Skin of body (tissue), 1 donor: ENCODE measurements at regions not wholly inside any gene's neighbourhood (a gene's known extent, or its start where the extent isn't known, plus 50 kb on each side); places are given as distances from the start of the nearest gene placed in this dataset.
"Not testable (repeated sequence)": the region's sequence is repeated elsewhere in the genome, so short reads cannot be mapped to it uniquely, and the experiment has no call there.

Experiments
- DNase-seq: peaks from one replicate; lab custom pipeline; 2025; lab: John Stamatoyannopoulos, UW

GRCh38 chr10:108980869-108981268, 942.4 kb downstream of the XPNPEP1 start:
- no peak for DNase-seq

- no peak for DNase-seq
Observed at GRCh38 chr10:108975459-108976058, 947.8 kb downstream of the XPNPEP1 start.

GRCh38 chr10:108970016-108970415, 953.3 kb downstream of the XPNPEP1 start:
- DNase-seq, result no peak

GRCh38 chr10:108966411-108966810, 956.9 kb downstream of the XPNPEP1 start:
- DNase-seq, result no peak

GRCh38 chr10:108966005-108966404, 957.3 kb downstream of the XPNPEP1 start:
- no peak for DNase-seq

GRCh38 chr10:108962172-108962571, 961.1 kb downstream of the XPNPEP1 start:
- no peak for DNase-seq

- no peak for DNase-seq
Observed at GRCh38 chr10:108957681-108958080, 965.6 kb downstream of the XPNPEP1 start.

- no peak for DNase-seq
Observed at GRCh38 chr10:108956149-108956548, 967.2 kb downstream of the XPNPEP1 start.

- not testable (repeated sequence) for DNase-seq
Observed at GRCh38 chr10:108920029-108920428, 1003.3 kb downstream of the XPNPEP1 start.

GRCh38 chr10:108913300-108913699, 1010.0 kb downstream of the XPNPEP1 start:
- no peak for DNase-seq

GRCh38 chr10:108911814-108912541, 1011.3 kb downstream of the XPNPEP1 start:
- no peak for DNase-seq

- DNase-seq, result no peak
Observed at GRCh38 chr10:108908096-108908495, 1015.2 kb downstream of the XPNPEP1 start.

GRCh38 chr10:108905821-108906220, 1017.5 kb downstream of the XPNPEP1 start:
- no peak for DNase-seq

- DNase-seq, result no peak
Observed at GRCh38 chr10:108905171-108905570, 1018.1 kb downstream of the XPNPEP1 start.

GRCh38 chr10:108904163-108904838, 1019.0 kb downstream of the XPNPEP1 start:
- no peak for DNase-seq

GRCh38 chr10:108902619-108903285, 1020.6 kb downstream of the XPNPEP1 start:
- DNase-seq, result no peak

GRCh38 chr10:108901781-108902618, 1021.3 kb downstream of the XPNPEP1 start:
- DNase-seq, result no peak

GRCh38 chr10:108899670-108900069, 1023.6 kb downstream of the XPNPEP1 start:
- DNase-seq, result no peak

- DNase-seq, result no peak
Observed at GRCh38 chr10:108894402-108895301, 1028.7 kb downstream of the XPNPEP1 start.

GRCh38 chr10:108877095-108877561, 1046.2 kb downstream of the XPNPEP1 start:
- DNase-seq, result no peak
